NCI-H524 (cell line): ENCODE measurements at regions not wholly inside any gene's neighbourhood (a gene's known extent, or its start where the extent isn't known, plus 50 kb on each side); places are given as distances from the start of the nearest gene placed in this dataset.
"Not testable (repeated sequence)": the region's sequence is repeated elsewhere in the genome, so short reads cannot be mapped to it uniquely, and the experiment has no call there.

Experiments used
- DNase-seq, 2 experiments: peaks; one replicate each; lab custom pipeline; 2025; lab: John Stamatoyannopoulos, UW

- no peak for DNase-seq
Observed at GRCh38 chr1:69077198-69077597, 490.5 kb upstream of the LRRC7 start.

DNA sequence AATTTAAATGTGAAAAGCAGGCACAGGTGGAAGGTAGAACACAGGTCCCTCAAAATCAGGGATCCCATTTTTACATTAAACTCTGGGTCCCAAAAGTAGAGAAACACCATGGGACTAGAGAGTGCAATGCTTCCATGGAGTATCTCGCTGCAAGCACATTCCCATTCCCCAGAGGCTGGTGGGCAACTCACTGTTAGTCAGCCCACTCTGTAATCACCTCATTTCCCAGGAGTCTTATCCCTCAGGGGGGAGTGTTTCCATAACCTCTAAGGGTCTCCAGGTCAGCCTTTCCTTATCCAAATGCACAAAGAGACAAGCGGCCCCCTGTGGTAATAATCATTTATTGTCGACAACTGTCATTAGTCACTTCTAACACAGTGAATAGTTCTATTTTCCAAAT is 490.1 kb upstream of the LRRC7 start:
- no peak for DNase-seq

- DNase-seq, result no peak
Observed at GRCh38 chr1:69081668-69082067, 486.1 kb upstream of the LRRC7 start.

GRCh38 chr1:69082312-69082711 is 485.4 kb upstream of the LRRC7 start:
- no peak for DNase-seq

- DNase-seq, result no peak
Observed at GRCh38 chr1:69086148-69086547, 481.6 kb upstream of the LRRC7 start.

GRCh38 chr1:69088571-69088970 is 479.2 kb upstream of the LRRC7 start:
- DNase-seq, result peak in 1 of 2 experiments; percentile 64

DNA sequence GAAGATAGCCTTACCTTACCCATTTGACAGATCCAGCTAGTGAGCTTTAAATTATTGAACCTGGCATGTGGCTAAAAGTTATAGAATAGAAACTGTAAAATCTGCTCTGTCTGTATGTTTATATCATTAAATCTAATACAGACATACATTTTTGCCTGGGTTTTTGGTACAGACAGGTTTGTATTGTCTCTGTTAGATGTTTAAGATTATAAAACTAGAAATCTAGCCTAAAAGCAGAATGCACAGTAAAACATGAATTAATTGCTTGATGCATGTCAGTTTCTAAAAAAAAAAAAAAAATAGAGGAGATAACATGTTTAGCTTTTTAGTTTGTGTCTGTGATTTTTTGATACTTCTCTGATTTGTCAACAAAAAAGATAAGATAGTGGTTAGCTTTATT is 477.6 kb upstream of the LRRC7 start:
- DNase-seq, result no peak

DNA sequence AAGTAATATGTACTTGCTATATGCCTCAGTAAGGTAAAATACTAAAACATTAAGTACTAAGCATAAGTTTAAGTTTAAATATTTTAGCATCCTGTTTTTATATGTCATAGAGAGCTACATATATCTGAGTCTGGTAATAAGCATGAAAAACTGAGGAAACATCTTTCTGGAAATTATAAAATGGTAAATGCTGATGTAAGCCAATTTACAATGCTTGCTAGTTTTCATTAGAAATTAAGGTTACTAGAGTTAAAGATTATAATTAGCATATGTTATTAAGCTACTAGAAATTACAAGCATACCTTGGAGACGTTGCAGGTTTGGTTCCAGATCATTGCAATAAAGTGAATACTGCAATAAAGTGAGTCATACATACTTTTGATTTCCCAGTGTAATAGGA is 477.0 kb upstream of the LRRC7 start:
- DNase-seq, result no peak

DNA sequence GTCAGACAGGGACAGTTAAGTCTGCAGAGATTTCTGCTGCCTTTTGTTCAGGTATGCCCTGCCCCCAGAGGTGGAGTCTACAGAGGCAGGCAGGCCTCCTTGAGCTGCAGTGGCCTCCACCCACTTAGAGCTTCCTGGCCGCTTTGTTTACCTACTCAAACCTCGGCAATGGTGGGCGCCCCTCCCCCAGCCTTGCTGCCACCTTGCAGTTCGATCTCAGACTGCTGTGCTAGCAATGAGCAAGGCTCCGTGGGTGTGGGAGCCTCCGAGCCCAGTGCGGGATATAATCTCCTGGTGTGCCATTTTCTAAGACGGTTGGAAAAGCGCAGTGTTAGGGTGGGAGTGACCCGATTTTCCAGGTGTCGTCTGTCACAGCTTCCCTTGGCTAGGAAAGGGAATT is 465.7 kb upstream of the LRRC7 start:
- DNase-seq, result not testable (repeated sequence)

- DNase-seq, result no peak
Observed at GRCh38 chr1:69103213-69103612, 464.5 kb upstream of the LRRC7 start.

DNA sequence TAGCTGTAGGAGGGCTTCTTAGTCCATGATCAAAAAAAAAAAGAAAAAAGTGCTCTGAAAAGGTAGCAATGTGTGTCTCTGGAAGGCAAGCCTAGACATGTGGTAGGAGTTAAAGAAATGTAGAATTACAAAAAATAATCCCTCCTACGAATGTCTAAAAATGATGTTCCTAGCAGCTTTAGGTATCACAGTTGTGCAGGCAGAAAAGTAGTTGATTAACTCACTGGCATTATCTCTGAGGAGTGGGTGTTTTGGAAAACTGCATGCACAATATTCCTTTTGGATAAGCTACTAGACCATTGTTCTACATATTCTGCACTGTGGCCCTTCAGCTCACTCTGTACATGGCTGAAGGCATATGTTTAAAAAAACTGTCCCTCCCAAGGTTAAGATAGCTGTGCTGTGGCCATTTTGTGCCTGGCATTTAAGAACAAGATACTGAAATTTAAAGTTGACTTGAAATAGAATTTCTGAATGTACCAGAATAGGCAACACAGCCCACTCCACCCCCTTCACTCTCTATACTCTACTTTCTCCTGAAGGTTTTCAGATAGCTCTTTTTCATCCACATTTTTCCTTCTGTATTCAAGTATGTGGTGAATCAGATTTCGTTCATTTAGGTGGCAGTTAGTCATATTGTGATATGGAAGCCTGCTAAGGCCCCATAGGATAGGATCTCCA is 463.9 kb upstream of the LRRC7 start:
- no peak for DNase-seq

GRCh38 chr1:69104894-69105293 is 462.8 kb upstream of the LRRC7 start:
- no peak for DNase-seq

DNA sequence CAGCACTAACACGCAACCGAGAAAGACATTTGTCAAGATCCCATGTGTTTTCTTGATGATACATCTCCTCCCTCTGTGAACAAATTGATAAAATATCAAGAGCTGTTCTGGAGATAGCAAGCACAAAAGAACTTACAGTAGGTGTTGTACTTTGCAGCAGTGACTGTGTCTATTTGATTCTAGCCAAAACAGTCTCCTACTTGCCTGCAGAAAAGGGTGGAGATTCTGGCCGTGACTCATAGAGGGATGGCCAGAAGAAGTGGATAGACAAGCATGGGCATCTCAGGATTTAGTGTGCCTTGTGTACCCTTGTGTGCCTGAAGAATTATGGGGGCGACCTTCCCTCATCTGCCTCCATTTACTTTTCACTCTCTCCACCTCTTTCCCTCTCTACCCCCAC is 458.4 kb upstream of the LRRC7 start:
- DNase-seq, result no peak

- DNase-seq, result peak; percentile 38 to 89
Observed at GRCh38 chr1:69110851-69111250, 456.9 kb upstream of the LRRC7 start.

DNA sequence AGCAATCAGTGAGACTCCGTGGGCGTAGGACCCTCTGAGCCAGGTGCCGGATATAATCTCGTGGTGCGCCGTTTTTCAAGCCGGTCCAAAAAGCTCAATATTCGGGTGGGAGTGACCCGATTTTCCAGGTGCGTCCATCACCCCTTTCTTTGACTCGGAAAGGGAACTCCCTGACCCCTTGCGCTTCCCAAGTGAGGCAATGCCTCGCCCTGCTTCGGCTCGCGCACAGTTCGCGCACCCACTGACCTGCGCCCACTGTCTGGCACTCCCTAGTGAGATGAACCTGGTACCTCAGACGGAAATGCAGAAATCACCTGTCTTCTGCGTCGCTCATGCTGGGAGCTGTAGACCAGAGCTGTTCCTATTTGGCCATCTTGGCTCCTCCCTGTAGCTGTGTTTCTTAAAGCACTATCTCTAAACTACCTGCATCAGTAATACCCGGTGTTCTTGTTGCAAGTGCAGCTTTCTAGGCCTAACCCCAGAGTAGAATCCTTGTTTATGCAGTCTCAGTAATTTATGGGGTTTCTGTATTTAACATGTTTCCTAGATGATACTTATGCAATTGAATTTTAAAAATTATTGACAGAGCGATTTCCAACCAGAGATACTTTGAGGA is 447.5 kb upstream of the LRRC7 start:
- DNase-seq, result not testable (repeated sequence)

DNA sequence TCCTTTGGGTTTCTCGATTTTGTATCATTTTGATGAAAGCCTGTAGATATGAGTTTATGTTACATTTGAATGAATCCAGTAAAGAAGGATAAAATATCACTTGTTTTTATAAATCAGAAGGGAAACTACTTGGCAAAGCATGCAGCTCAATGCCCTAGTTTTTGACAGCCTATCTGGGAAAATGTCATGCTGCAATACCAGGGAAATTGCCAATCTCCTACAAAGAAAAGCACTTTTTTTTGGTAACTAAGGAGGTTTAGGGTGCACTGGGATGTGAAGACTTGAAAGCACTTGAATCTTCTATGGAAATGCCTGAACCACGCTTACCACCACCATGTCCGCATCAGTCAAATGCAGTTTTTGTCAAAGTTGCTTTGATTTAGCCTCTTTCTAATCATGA is 446.9 kb upstream of the LRRC7 start:
- no peak for DNase-seq

DNA sequence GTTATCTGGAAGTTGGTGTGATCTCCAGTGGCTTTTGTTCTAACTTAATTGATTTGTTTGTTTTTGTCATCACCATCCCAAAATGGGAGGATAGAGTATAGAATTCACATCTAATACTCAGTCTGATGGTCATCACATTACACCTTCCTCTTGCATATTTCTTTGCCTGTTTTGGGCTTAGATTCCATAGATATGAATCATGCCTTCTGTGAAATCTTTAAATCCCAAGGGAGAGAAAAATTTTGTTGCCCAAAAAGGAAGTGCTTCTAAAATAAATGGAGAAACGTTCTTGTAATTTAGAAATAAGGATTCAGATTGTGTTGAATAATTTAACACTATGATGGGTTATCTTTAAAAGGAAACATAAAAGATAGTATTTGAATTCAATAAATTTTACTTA is 446.0 kb upstream of the LRRC7 start:
- no peak for DNase-seq

DNA sequence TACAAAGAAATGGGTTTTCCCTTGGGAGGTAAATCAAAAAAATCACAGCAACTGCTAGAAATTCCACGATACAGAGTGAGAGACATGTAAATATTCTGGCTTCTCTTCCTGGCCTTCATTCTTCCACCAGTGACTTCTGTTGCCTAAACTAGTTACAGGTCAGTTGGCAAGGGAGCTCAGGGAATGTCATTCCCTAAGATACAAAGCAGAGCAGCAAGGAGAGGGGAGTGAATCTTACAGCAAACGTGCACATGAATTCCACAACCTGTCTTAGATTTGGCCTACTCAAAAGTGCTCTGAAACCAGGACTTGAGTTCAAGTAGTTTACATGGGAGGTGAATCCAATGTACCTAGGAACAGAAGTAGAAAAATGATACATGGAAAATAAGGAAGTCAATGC is 445.3 kb upstream of the LRRC7 start:
- DNase-seq, result no peak

DNA sequence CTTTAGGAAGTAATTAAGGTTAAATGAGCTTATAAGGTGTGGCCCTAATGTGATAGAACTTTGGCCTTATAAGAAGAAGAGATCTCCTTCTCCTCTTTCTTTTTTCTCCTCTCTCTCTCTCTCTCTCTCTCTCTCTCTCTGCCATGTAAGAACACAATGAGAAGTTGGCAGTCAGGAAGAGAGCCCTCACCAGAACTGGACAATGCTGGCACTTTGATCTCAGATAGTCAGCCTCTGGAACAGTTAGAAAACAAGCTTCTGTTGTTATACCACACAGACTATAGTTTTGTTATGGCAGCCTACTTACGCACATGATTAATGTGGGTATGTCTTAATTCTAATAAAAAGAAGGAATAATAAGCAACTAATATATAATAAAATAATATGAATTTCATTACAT is 444.2 kb upstream of the LRRC7 start:
- no peak for DNase-seq

DNA sequence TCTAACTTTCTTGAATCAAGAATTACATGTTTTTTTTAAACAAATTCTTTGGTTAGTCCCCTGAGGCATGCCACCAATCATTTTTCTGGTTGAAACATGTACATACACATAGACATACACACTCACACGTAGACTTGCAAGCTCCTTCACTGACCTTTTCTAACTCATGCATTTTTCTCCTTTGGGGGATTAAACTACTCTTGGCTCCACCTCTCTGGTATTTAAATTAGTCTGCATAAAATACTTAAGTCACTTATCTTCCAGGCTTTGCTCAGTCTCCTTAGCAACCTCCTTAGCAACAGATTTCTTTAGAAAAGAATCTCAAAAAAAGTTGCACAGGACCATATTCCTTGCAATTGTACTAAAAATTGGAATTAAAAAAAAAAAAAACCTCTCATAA is 440.9 kb upstream of the LRRC7 start:
- DNase-seq, result no peak

DNA sequence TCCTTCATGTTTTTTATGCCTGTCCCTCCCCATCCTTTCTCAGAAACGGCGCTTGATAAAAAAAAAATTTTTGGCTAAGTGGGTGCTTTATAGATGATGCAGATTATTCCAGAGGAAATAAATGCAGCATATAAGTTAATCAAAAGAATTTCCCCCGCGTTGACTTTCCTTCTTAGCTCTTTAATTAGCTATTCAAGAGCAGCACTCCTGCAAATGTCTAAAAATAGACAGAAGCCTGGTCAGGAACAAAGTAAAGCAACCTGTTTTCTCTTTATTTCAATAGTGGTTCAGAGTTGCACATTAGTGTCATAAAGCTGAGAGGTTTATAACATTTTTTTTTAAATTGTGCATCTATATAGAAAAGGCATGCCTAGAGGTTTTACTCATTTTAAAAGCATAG is 439.5 kb upstream of the LRRC7 start:
- DNase-seq, result no peak

DNA sequence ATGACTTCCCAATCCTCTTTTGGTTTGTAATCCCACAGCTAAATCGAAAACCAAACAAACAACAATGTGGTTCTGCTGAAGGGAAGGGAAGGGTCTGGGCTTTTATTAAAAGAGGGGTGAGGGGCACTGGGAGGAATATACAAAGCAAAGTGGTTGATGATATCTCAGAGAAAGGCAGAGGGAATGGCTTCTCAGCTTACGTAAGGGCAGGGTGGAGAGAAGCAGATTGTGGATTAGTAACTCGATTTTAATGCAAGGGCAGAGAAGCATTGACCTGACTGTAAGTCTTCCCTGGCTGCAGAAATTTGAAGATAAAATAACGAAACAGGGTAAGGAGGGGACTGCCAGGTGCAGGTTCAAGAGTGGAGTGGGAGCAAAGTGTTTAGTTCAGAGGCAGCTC is 438.2 kb upstream of the LRRC7 start:
- peak; percentile 94 to 98 for DNase-seq

DNA sequence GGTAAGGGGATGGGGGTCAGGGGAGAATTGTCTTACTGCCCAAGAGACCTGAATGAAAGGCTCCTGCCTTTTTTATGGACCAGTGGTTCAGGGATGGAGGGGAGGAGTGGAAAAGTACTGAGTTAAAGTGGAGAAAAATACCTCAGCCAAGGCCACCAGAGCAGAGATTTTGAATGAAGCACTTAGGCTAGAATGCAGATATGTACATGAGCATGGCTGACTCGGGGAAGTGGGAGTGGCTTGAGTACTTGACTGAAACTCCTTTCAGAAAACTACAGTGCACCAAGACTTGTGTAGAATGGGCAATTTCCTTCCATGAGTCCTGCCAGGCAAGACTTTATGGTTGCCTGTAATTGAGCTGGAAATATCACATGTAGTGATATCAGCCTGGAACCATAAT is 429.6 kb upstream of the LRRC7 start:
- DNase-seq, result no peak

- no peak for DNase-seq
Observed at GRCh38 chr1:69139007-69139406, 428.7 kb upstream of the LRRC7 start.
